Smooth muscle cell (in vitro differentiated cells): ENCODE measurements at regions not wholly inside any gene's neighbourhood (a gene's known extent, or its start where the extent isn't known, plus 50 kb on each side); places are given as distances from the start of the nearest gene placed in this dataset.
"Not testable (repeated sequence)": the region's sequence is repeated elsewhere in the genome, so short reads cannot be mapped to it uniquely, and the experiment has no call there.

Experiments
- DNase-seq: peaks from one replicate; lab custom pipeline; 2025; ENCODE audit not compliant: unreplicated experiment; lab: John Stamatoyannopoulos, UW
- H2AFZ ChIP-seq: fragments of 200-600 bp; sonication (generic); 2 replicates; pipeline ENCODE4 v1.6.0; 2016; ENCODE audit warnings: antibody characterized with exemption, low read depth, mild to moderate bottlenecking
- H3F3A ChIP-seq: fragments of 200-600 bp; sonication (generic); 2 replicates; pipeline ENCODE4 v1.6.0; 2017; ENCODE audit warnings: antibody characterized with exemption, low read depth
- H3K27ac ChIP-seq: fragments of 200-600 bp; sonication (generic); 2 replicates; pipeline ENCODE4 v1.5.1; 2016; ENCODE audit warnings: low read depth, mild to moderate bottlenecking
- H3K27me3 ChIP-seq: fragments of 200-600 bp; sonication (generic); 2 replicates; pipeline ENCODE4 v1.6.1; 2016; ENCODE audit warnings: low read depth, mild to moderate bottlenecking
- H3K36me3 ChIP-seq: fragments of 200-600 bp; sonication (generic); 2 replicates; pipeline ENCODE4 v1.5.1; 2016; ENCODE audit warnings: low read depth
- H3K4me1 ChIP-seq: fragments of 200-600 bp; sonication (generic); 2 replicates; pipeline ENCODE4 v1.5.1; 2016; ENCODE audit warnings: low read depth
- H3K4me2 ChIP-seq: fragments of 200-600 bp; sonication (generic); 2 replicates; pipeline ENCODE4 v1.6.0; 2016; ENCODE audit warnings: mild to moderate bottlenecking
- H3K4me3 ChIP-seq: fragments of 200-600 bp; sonication (generic); 2 replicates; pipeline ENCODE4 v1.5.1; 2016; ENCODE audit warnings: mild to moderate bottlenecking
- H3K79me2 ChIP-seq: fragments of 200-600 bp; sonication (generic); 2 replicates; pipeline ENCODE4 v1.6.0; 2016; ENCODE audit warnings: low read depth, mild to moderate bottlenecking
- H3K9ac ChIP-seq: fragments of 200-600 bp; sonication (generic); 2 replicates; pipeline ENCODE4 v1.6.0; 2016; ENCODE audit warnings: low read depth
- H3K9me3 ChIP-seq: fragments of 200-600 bp; sonication (generic); replicated peaks from 2 replicates; pipeline ENCODE4 v1.5.1; 2016; ENCODE audit warnings: low read depth
- H4K20me1 ChIP-seq: fragments of 200-600 bp; sonication (generic); 2 replicates; pipeline ENCODE4 v1.6.0; 2016; ENCODE audit warnings: low read depth
- WGBS: methylation state at CpG from one replicate; pipeline ENCODE4 v1.1.7; 2016; ENCODE audit warnings: low lambda C conversion rate; 5-methylcytosine and 5-hydroxymethylcytosine counted together
- TF ChIP-seq, protein P1 (sequence below): fragments of 200-600 bp; sonication (generic); IDR thresholded peaks from 2 replicates; pipeline ENCODE4 v1.5.1; 2017; ENCODE audit warnings: borderline replicate concordance, mild to moderate bottlenecking, antibody characterized with exemption; ENCODE audit not compliant: insufficient read depth, poor library complexity, severe bottlenecking

DNA sequence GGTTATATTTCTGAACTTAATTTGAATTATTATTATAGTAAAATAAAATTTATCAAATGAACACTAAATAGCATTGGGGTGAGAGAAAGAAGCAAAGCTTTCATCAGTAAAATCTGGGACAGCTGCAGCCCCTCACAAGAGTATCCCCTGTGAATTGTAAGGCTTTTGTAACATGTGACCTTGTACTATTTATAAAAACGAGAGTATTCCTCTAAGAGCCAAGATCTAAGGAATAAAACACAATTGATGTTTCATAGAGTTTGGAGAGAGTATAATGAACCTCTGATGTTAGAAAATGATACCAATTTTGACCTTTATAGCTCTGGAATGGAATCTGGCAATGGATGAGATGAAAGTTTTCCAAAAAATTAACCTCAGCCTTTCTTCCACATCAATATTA, 617.2 kb upstream of the ID4 start:
- Histone ChIP-seq H2AFZ (no peak overlapping the region), H3F3A (no peaks in the 10 kb centered on the region), H3K79me2 (no peaks in the 10 kb centered on the region), H3K27me3 (no peaks in the 10 kb centered on the region), H4K20me1 (no peaks in the 10 kb centered on the region), H3K9ac (no peak overlapping the region), H3K36me3 (no peaks in the 10 kb centered on the region), H3K27ac (no peak overlapping the region), H3K4me2 (no peak overlapping the region), H3K9me3 (no peaks in the 10 kb centered on the region), H3K4me1 (no peaks in the 10 kb centered on the region), H3K4me3 (no peak overlapping the region)
- DNase-seq = no peak
- WGBS = 89% methylated on average over 1 of the region's 1 CpG
- TF ChIP-seq, protein P1, sequence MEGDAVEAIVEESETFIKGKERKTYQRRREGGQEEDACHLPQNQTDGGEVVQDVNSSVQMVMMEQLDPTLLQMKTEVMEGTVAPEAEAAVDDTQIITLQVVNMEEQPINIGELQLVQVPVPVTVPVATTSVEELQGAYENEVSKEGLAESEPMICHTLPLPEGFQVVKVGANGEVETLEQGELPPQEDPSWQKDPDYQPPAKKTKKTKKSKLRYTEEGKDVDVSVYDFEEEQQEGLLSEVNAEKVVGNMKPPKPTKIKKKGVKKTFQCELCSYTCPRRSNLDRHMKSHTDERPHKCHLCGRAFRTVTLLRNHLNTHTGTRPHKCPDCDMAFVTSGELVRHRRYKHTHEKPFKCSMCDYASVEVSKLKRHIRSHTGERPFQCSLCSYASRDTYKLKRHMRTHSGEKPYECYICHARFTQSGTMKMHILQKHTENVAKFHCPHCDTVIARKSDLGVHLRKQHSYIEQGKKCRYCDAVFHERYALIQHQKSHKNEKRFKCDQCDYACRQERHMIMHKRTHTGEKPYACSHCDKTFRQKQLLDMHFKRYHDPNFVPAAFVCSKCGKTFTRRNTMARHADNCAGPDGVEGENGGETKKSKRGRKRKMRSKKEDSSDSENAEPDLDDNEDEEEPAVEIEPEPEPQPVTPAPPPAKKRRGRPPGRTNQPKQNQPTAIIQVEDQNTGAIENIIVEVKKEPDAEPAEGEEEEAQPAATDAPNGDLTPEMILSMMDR = no peak

GRCh38 chr6:19231878-19232561, 605.1 kb upstream of the ID4 start:
- H3K79me2 ChIP-seq = no peaks in the 10 kb centered on the region
- no peak overlapping the region for H3K4me2 ChIP-seq
- WGBS = 68% methylated on average over 5 of the region's 5 CpGs
- no peak for DNase-seq
- H3F3A ChIP-seq = no peaks in the 10 kb centered on the region
- no peaks in the 10 kb centered on the region for H4K20me1 ChIP-seq
- no peaks in the 10 kb centered on the region for H3K27me3 ChIP-seq
- H3K4me3 ChIP-seq = no peak overlapping the region
- no peak overlapping the region for H3K9ac ChIP-seq
- peak overlapping the region; percentile 75 for H2AFZ ChIP-seq
- H3K4me1 ChIP-seq = peaks cover 3% of the 10 kb centered on the region
- H3K27ac ChIP-seq = no peak overlapping the region
- TF ChIP-seq, protein P1 = no peak
- H3K9me3 ChIP-seq = peaks cover 5% of the 10 kb centered on the region
- H3K36me3 ChIP-seq = no peaks in the 10 kb centered on the region

- H3K27me3 ChIP-seq = no peaks in the 10 kb centered on the region
- H2AFZ ChIP-seq = no peak overlapping the region
- H3K36me3 ChIP-seq = no peaks in the 10 kb centered on the region
- no peaks in the 10 kb centered on the region for H3F3A ChIP-seq
- TF ChIP-seq, protein P1 = no peak
- no peaks in the 10 kb centered on the region for H3K9me3 ChIP-seq
- no peak for DNase-seq
- H3K9ac ChIP-seq = no peak overlapping the region
- H3K4me2 ChIP-seq = no peak overlapping the region
- no peaks in the 10 kb centered on the region for H3K4me1 ChIP-seq
- H3K79me2 ChIP-seq = no peaks in the 10 kb centered on the region
- H3K27ac ChIP-seq = no peak overlapping the region
- H4K20me1 ChIP-seq = no peaks in the 10 kb centered on the region
- 76% methylated on average over 1 of the region's 1 CpG for WGBS
- H3K4me3 ChIP-seq = no peak overlapping the region
These were observed 591.5 kb upstream of the ID4 start for GRCh38 chr6:19245656-19246055.

DNA sequence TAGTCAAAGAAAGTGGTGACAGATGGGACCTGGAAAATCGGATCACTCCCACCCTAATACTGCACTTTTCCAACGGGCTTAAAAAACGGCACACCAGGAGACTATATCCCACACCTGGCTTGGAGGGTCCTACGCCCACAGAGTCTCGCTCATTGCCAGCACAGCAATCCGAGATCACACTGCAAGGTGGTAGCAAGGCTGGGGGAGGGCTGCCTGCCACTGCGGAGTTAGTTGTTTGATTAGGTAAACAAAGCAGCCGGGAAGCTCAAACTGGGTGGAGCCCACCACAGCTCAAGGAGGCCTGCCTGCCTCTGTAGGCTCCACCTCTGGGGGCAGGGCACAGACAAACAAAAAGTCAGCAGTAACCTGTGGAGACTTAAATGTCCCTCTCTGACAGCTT, 590.0 kb upstream of the ID4 start:
- WGBS = 90% methylated on average over 8 of the region's 8 CpGs
- not testable (repeated sequence) for H3K4me2 ChIP-seq, H3F3A ChIP-seq, H3K79me2 ChIP-seq, H3K4me3 ChIP-seq, H3K27me3 ChIP-seq, H3K9ac ChIP-seq, H3K4me1 ChIP-seq, H3K9me3 ChIP-seq, H3K27ac ChIP-seq, H2AFZ ChIP-seq, DNase-seq, H3K36me3 ChIP-seq, H4K20me1 ChIP-seq

- not testable (repeated sequence) for H3K27me3 ChIP-seq, H3K4me2 ChIP-seq, H3K79me2 ChIP-seq, H3K4me3 ChIP-seq, H2AFZ ChIP-seq, H3K9ac ChIP-seq, H4K20me1 ChIP-seq, H3K36me3 ChIP-seq, DNase-seq, H3K4me1 ChIP-seq, H3F3A ChIP-seq, H3K27ac ChIP-seq, H3K9me3 ChIP-seq
- 97% methylated on average over 2 of the region's 2 CpGs for WGBS
These were observed 581.0 kb upstream of the ID4 start for GRCh38 chr6:19256123-19256522.
